HEK293 (cell line): ENCODE measurements at regions not wholly inside any gene's neighbourhood (a gene's known extent, or its start where the extent isn't known, plus 50 kb on each side); places are given as distances from the start of the nearest gene placed in this dataset.

Experiments
- CTCF ChIA-PET: fragments of 350-600 bp; formaldehyde crosslinking; extraction: SDS; loops from one replicate; lab custom pipeline; 2021; ENCODE audit warnings: antibody characterized with exemption; lab: Yijun Ruan, JAX
- POLR2A ChIA-PET: fragments of 300-600 bp; formaldehyde crosslinking; extraction: SDS; loops from one replicate; lab custom pipeline; 2020; ENCODE audit warnings: antibody characterized with exemption, inconsistent platforms; lab: Yijun Ruan, JAX
- H3K27ac ChIP-seq: fragments of 200-500 bp; sonication (Bioruptor generic); 2 replicates; pipeline ENCODE4 v1.5.1; 2014; ENCODE audit warnings: low read depth, low read length, control low read depth, inconsistent platforms; ENCODE audit errors: extremely low read depth
- H3K36me3 ChIP-seq, 2 experiments: fragments of 200-500 bp in 1 of 2; sonication (Bioruptor generic) in 1 of 2; 1 replicate in 1 of 2; 2 replicates in 1 of 2; pipeline ENCODE4 v1.5.1; 2014 to 2017; ENCODE audit warnings: inconsistent platforms in 2 of 2, low read length in 2 of 2; ENCODE audit not compliant: control insufficient read depth in 2 of 2, insufficient read depth in 1 of 2
- H3K4me1 ChIP-seq: fragments of 200-500 bp; sonication (Bioruptor generic); 2 replicates; pipeline ENCODE4 v1.5.1; 2014; ENCODE audit warnings: mild to moderate bottlenecking, low read length, inconsistent platforms; ENCODE audit not compliant: control insufficient read depth, insufficient read depth
- H3K4me3 ChIP-seq: 2 replicates; pipeline ENCODE4 v1.5.1; 2011; ENCODE audit warnings: low read depth, mild to moderate bottlenecking, control low read depth, low read length, moderate library complexity
- H3K9me3 ChIP-seq: fragments of 200-500 bp; sonication (Bioruptor generic); 2 replicates; pipeline ENCODE4 v1.5.1; 2014; ENCODE audit warnings: low read depth, low read length, inconsistent platforms; ENCODE audit not compliant: control insufficient read depth, insufficient read depth
- HOXA7 ChIP-seq: sonication (generic); formaldehyde crosslinking; IDR thresholded peaks from 2 replicates; pipeline ENCODE4 v1.8.1; 2022; ENCODE audit warnings: missing genetic modification reagents, borderline replicate concordance
- KLF1 ChIP-seq: fragments of 450-650 bp; formaldehyde crosslinking; IDR thresholded peaks from 2 replicates; pipeline ENCODE4 v1.5.1; 2016; ENCODE audit warnings: missing biosample characterization, missing genetic modification characterization
- KLF10 ChIP-seq: fragments of 450-650 bp; IDR thresholded peaks from 2 replicates; pipeline ENCODE4 v1.5.1; 2018; ENCODE audit warnings: missing biosample characterization, mild to moderate bottlenecking, missing genetic modification characterization
- PATZ1 ChIP-seq: fragments of 450-650 bp; formaldehyde crosslinking; IDR thresholded peaks from 2 replicates; pipeline ENCODE4 v1.5.1; 2016; ENCODE audit warnings: missing biosample characterization, missing genetic modification characterization
- REST ChIP-seq: fragments of 450-650 bp; formaldehyde crosslinking; IDR thresholded peaks from 2 replicates; pipeline ENCODE4 v1.5.1; 2016; ENCODE audit warnings: missing biosample characterization, missing genetic modification characterization
- SALL2 ChIP-seq: fragments of 450-650 bp; formaldehyde crosslinking; IDR thresholded peaks from 2 replicates; pipeline ENCODE4 v1.5.0; 2017; ENCODE audit warnings: missing biosample characterization, mild to moderate bottlenecking, missing genetic modification characterization, borderline replicate concordance
- SP7 ChIP-seq: fragments of 450-650 bp; formaldehyde crosslinking; IDR thresholded peaks from 2 replicates; pipeline ENCODE4 v1.5.1; 2016; ENCODE audit warnings: missing biosample characterization, missing genetic modification characterization
- WT1 ChIP-seq: fragments of 450-650 bp; formaldehyde crosslinking; IDR thresholded peaks from 2 replicates; pipeline ENCODE4 v1.5.1; 2016; ENCODE audit warnings: missing biosample characterization, missing genetic modification characterization
- ZBTB49 ChIP-seq: fragments of 450-650 bp; formaldehyde crosslinking; IDR thresholded peaks from 2 replicates; pipeline ENCODE4 v1.5.1; 2016; ENCODE audit warnings: missing biosample characterization, missing genetic modification characterization, low read depth
- ZBTB6 ChIP-seq: fragments of 450-650 bp; formaldehyde crosslinking; IDR thresholded peaks from 2 replicates; pipeline ENCODE4 v1.5.1; 2017; ENCODE audit warnings: missing biosample characterization, missing genetic modification characterization
- ZBTB7A ChIP-seq: fragments of 450-650 bp; formaldehyde crosslinking; IDR thresholded peaks from 2 replicates; pipeline ENCODE4 v1.5.1; 2016; ENCODE audit warnings: low read depth, missing biosample characterization, missing genetic modification characterization
- ZNF121 ChIP-seq: fragments of 450-650 bp; formaldehyde crosslinking; IDR thresholded peaks from 2 replicates; pipeline ENCODE4 v1.5.1; 2016; ENCODE audit warnings: missing biosample characterization, missing genetic modification characterization
- ZNF133 ChIP-seq: fragments of 450-650 bp; formaldehyde crosslinking; IDR thresholded peaks from 2 replicates; pipeline ENCODE4 v1.5.1; 2016; ENCODE audit warnings: missing biosample characterization, missing genetic modification characterization
- ZNF140 ChIP-seq: fragments of 450-650 bp; formaldehyde crosslinking; IDR thresholded peaks from 2 replicates; pipeline ENCODE4 v1.5.1; 2016; ENCODE audit warnings: missing biosample characterization, missing genetic modification characterization
- ZNF174 ChIP-seq: fragments of 450-650 bp; formaldehyde crosslinking; IDR thresholded peaks from 2 replicates; pipeline ENCODE4 v1.5.0; 2017; ENCODE audit warnings: missing biosample characterization, mild to moderate bottlenecking, missing genetic modification characterization
- ZNF202 ChIP-seq: fragments of 450-650 bp; formaldehyde crosslinking; IDR thresholded peaks from 2 replicates; pipeline ENCODE4 v1.5.1; 2016; ENCODE audit warnings: missing biosample characterization, missing genetic modification characterization, borderline replicate concordance
- ZNF223 ChIP-seq: fragments of 450-650 bp; formaldehyde crosslinking; IDR thresholded peaks from 2 replicates; pipeline ENCODE4 v1.5.1; 2016; ENCODE audit warnings: missing biosample characterization, missing genetic modification characterization
- ZNF391 ChIP-seq: fragments of 450-650 bp; formaldehyde crosslinking; IDR thresholded peaks from 2 replicates; pipeline ENCODE4 v1.5.1; 2016; ENCODE audit warnings: low read depth, missing biosample characterization, missing genetic modification characterization, borderline replicate concordance
- ZNF423 ChIP-seq: fragments of 450-650 bp; formaldehyde crosslinking; IDR thresholded peaks from 2 replicates; pipeline ENCODE4 v1.5.1; 2016; ENCODE audit warnings: missing biosample characterization, missing genetic modification characterization
- ZNF548 ChIP-seq: fragments of 450-650 bp; formaldehyde crosslinking; IDR thresholded peaks from 2 replicates; pipeline ENCODE4 v1.5.1; 2016; ENCODE audit warnings: missing biosample characterization, missing genetic modification characterization
- ZNF558 ChIP-seq: fragments of 450-650 bp; formaldehyde crosslinking; IDR thresholded peaks from 2 replicates; pipeline ENCODE4 v1.5.1; 2016; ENCODE audit warnings: missing biosample characterization, missing genetic modification characterization
- ZNF596 ChIP-seq: fragments of 450-650 bp; IDR thresholded peaks from 2 replicates; pipeline ENCODE4 v1.5.0; 2018; ENCODE audit warnings: missing biosample characterization, mild to moderate bottlenecking, missing genetic modification characterization, moderate library complexity
- ZNF610 ChIP-seq: fragments of 450-650 bp; formaldehyde crosslinking; IDR thresholded peaks from 2 replicates; pipeline ENCODE4 v1.5.1; 2016; ENCODE audit warnings: missing biosample characterization, missing genetic modification characterization, borderline replicate concordance
- ZNF664 ChIP-seq: fragments of 450-650 bp; formaldehyde crosslinking; IDR thresholded peaks from 2 replicates; pipeline ENCODE4 v1.5.1; 2016; ENCODE audit warnings: missing biosample characterization, missing genetic modification characterization
- ZNF692 ChIP-seq: fragments of 450-650 bp; formaldehyde crosslinking; IDR thresholded peaks from 2 replicates; pipeline ENCODE4 v1.5.1; 2016; ENCODE audit warnings: missing biosample characterization, missing genetic modification characterization
- ZNF776 ChIP-seq: fragments of 450-650 bp; formaldehyde crosslinking; IDR thresholded peaks from 2 replicates; pipeline ENCODE4 v1.5.0; 2017; ENCODE audit warnings: missing biosample characterization, missing genetic modification characterization, borderline replicate concordance
- ZNF791 ChIP-seq: fragments of 450-650 bp; formaldehyde crosslinking; IDR thresholded peaks from 2 replicates; pipeline ENCODE4 v1.5.1; 2016; ENCODE audit warnings: missing biosample characterization, missing genetic modification characterization
- ZSCAN23 ChIP-seq: fragments of 450-650 bp; formaldehyde crosslinking; IDR thresholded peaks from 2 replicates; pipeline ENCODE4 v1.5.1; 2016; ENCODE audit warnings: missing biosample characterization, missing genetic modification characterization

GRCh38 chr4:117378942-117379341, 293.6 kb upstream of the TRAM1L1 start:
- no peak for TF ChIP-seq ZNF558 (tag by site-specific recombination)
- TF ChIP-seq SP7 (tag by site-specific recombination) = no peak
- no peak for TF ChIP-seq KLF10
- no peak for TF ChIP-seq REST (tag by site-specific recombination)
- no peak for TF ChIP-seq WT1 (tag by site-specific recombination)
- TF ChIP-seq ZBTB6 = no peak
- TF ChIP-seq ZBTB49 = no peak
- TF ChIP-seq ZNF610 (tag by site-specific recombination) = no peak
- TF ChIP-seq ZNF174 (tag by site-specific recombination) = no peak
- TF ChIP-seq ZNF791 (tag by site-specific recombination) = no peak
- no peak for TF ChIP-seq ZNF121 (tag by site-specific recombination)
- no peak for TF ChIP-seq KLF1 (tag by site-specific recombination)
- TF ChIP-seq ZNF223 (tag by site-specific recombination) = no peak
- TF ChIP-seq ZNF548 (tag by site-specific recombination) = no peak
- TF ChIP-seq ZNF776 = no peak
- TF ChIP-seq, all 188 proteins: peak for 0
- no peaks in the 10 kb centered on the region for H3K36me3 ChIP-seq
- H3K4me3 ChIP-seq = no peak overlapping the region
- CTCF ChIA-PET = no interaction called here
- no peaks in the 10 kb centered on the region for H3K9me3 ChIP-seq
- POLR2A ChIA-PET = no interaction called here
- no peak overlapping the region for H3K27ac ChIP-seq
- H3K4me1 ChIP-seq = no peaks in the 10 kb centered on the region

GRCh38 chr4:117383468-117383867, 298.1 kb upstream of the TRAM1L1 start:
- CTCF ChIA-PET = no interaction called here
- POLR2A ChIA-PET = no interaction called here
- H3K27ac ChIP-seq = no peak overlapping the region
- H3K4me1 ChIP-seq = no peaks in the 10 kb centered on the region
- no peaks in the 10 kb centered on the region for H3K9me3 ChIP-seq
- no peak overlapping the region for H3K4me3 ChIP-seq
- no peaks in the 10 kb centered on the region for H3K36me3 ChIP-seq
- TF ChIP-seq ZNF202 (no peak), ZNF133 (no peak), ZNF692 (tag by site-specific recombination) (no peak), PATZ1 (tag by site-specific recombination) (no peak), ZNF423 (tag by site-specific recombination) (no peak), ZNF391 (tag by site-specific recombination) (no peak), ZNF140 (tag by site-specific recombination) (no peak), ZNF596 (no peak), ZBTB7A (tag by site-specific recombination) (no peak), ZSCAN23 (tag by site-specific recombination) (no peak), ZNF664 (tag by site-specific recombination) (no peak), HOXA7 (CRISPR knock-in tag) (no peak), SALL2 (no peak)
